Stimulated activated CD8-positive, alpha-beta memory T cell treated with anti-CD3 and anti-CD28 coated beads, Interleukin-7, amount 100 ng/mL, for 24 hours (primary cell): ENCODE measurements at regions not wholly inside any gene's neighbourhood (a gene's known extent, or its start where the extent isn't known, plus 50 kb on each side); places are given as distances from the start of the nearest gene placed in this dataset.

ENCODE experiments used
- DNase-seq: peaks from one replicate; pipeline ENCODE4 v3.0.0-alpha.2; 2020; ENCODE audit warnings: low read depth

- no peak for DNase-seq
Observed at GRCh38 chr1:114224196-114224907, 70.7 kb upstream of the SYT6 start.

GRCh38 chr1:114222920-114223319, 69.3 kb upstream of the SYT6 start:
- no peak for DNase-seq

GRCh38 chr1:114219172-114219868, 65.7 kb upstream of the SYT6 start:
- no peak for DNase-seq

- DNase-seq = no peak
Observed at GRCh38 chr1:114218361-114219171, 64.9 kb upstream of the SYT6 start.

- no peak for DNase-seq
Observed at GRCh38 chr1:114216431-114217173, 62.9 kb upstream of the SYT6 start.

GRCh38 chr1:114215436-114215835, 61.8 kb upstream of the SYT6 start:
- no peak for DNase-seq

- DNase-seq = no peak
Observed at GRCh38 chr1:114214016-114214415, 60.3 kb upstream of the SYT6 start.

- no peak for DNase-seq
Observed at GRCh38 chr1:114209971-114210370, 56.3 kb upstream of the SYT6 start.

GRCh38 chr1:114208714-114209113, 55.0 kb upstream of the SYT6 start:
- DNase-seq = no peak

- no peak for DNase-seq
Observed at GRCh38 chr1:114208106-114208505, 54.4 kb upstream of the SYT6 start.

GRCh38 chr1:114207635-114208034, 54.0 kb upstream of the SYT6 start:
- no peak for DNase-seq

GRCh38 chr1:114206392-114206791, 52.7 kb upstream of the SYT6 start:
- DNase-seq = no peak

- DNase-seq = no peak
Observed at GRCh38 chr1:114203595-114204128, 50.0 kb upstream of the SYT6 start.
